ENCODE measurements at regions not wholly inside any gene's neighbourhood (a gene's known extent, or its start where the extent isn't known, plus 50 kb on each side); places are given as distances from the start of the nearest gene placed in this dataset.

DNA sequence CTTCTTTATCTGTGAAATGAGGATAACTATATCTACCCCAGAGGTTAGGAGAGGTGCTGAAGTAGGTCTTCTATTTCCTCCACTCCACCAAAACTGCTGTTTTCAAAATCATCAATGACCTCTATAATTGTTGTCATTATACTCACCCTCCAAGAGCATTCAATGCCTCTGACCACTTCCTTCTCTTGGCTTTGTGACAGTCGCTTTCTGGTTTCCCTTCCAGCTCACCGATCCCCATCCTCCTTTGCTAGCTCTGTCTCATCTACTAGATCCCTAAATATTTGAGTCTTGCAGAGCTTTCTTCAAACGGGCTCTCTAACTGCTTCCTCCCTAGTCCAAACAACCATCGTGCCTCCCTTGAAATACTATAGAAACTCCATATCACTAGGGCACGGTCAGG lies 153.5 kb downstream of the RPLP1 start:
- TF ChIP-seq CTCF (IDR thresholded peaks at IDR 0.05; ENCODE audit: low read length) (no peak), EZH2 (optimal IDR thresholded peaks at IDR 0.05; ENCODE audit: low read depth, low read length) (no peak)

All from MM.1S (cell line).